ENCODE measurements at regions not wholly inside any gene's neighbourhood (a gene's known extent, or its start where the extent isn't known, plus 50 kb on each side); places are given as distances from the start of the nearest gene placed in this dataset.
"Not testable (repeated sequence)": the region's sequence is repeated elsewhere in the genome, so short reads cannot be mapped to it uniquely, and the experiment has no call there.

DNA sequence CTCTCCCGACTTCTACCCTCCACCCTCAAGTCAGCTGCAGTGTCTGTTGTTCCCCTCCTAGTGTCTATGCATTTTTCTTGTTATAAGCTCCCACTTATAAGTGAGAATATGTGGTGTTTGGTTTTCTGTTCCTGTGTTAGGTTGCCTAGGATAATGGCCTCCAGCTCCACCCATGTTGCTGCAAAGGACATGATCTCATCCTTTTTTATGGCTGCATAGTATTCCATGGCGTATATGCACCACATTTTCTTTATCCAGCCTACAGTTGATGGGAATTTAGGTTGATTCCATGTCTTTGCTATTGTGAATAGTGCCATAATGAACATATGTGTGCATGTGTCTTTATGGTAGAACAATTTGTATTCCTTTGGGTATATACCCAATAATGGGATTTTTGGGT lies 80.7 kb downstream of the SPTSSA start:
- not testable (repeated sequence) for DNase-seq (ENCODE audit: low read depth)

DNA sequence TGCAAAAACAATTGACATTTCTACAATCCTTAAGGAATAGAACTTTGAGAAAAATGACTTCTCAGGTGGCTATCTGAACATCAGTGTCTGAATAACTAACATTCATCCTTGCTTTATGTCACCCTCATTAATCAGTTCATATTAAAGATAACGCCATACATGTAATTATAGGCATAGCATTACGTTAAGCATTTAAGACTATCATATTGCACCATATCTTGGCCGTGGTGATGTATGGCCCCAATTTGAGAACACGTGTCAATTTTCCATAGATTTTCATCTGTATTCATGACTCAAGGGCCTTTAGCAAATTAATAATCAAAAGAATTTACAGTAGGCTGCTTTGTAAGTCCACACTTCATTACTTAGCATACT lies 81.6 kb downstream of the SPTSSA start:
- no peak for DNase-seq (ENCODE audit: low read depth)

DNA sequence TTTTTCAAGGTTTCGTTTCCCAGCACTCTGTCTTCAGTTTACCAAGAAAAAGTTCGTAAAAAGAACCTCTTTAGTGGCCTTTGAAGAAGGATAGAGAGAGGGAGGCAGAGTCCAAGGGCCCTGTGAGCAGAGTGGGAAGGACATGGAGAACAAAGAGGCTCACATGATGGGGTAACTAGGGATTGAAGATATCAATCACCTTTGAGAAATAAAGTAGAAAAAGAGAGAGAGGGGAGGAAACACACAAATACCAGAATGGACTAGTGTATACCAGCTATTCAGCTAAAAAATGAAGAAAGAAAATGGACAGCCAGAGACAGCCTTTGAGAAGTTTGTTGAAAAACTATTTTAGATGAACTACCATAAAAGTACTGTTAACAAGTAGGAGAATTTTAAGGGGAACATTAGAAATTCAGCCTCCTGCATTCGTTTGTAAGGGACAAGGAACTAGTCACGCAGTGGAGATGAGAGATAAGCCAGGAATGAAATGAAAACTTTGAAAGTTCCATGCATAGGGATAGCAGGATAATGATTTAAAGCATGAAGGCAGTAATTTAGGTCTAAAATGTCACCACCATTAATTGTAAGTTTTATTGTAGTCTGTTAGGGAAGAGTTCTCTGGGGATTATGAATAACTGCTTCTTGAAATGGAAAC lies 82.1 kb downstream of the SPTSSA start:
- DNase-seq (ENCODE audit: low read depth), result no peak

DNA sequence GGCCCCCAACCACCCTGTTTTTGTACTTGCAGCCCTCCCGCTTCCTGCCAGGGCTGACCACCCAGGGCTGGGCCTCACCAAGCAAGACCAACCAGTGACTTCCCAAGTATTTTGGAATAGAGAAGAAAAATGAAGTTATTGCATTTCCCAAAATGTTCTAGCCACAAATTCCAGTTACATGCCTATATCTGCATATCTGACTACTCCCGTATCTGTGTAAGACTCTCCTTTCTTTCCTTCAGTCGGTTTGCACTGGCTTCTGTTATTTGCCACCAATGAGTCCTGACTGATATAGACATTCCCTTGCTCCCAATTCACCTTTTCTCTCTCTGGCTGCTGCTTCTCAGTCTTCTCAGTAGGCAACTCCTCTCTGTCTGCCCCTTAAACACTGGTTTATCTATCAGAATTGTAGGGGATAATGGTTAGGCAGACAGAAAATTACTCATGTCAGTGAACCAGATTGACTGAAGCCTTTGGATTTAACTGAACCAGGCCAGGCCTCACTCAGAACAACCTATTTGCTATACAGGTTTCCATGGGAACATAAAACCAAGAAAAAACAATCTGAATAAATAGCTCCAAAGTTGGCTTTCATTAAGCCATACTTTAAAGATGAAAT lies 85.3 kb downstream of the SPTSSA start:
- DNase-seq (ENCODE audit: low read depth), result no peak

DNA sequence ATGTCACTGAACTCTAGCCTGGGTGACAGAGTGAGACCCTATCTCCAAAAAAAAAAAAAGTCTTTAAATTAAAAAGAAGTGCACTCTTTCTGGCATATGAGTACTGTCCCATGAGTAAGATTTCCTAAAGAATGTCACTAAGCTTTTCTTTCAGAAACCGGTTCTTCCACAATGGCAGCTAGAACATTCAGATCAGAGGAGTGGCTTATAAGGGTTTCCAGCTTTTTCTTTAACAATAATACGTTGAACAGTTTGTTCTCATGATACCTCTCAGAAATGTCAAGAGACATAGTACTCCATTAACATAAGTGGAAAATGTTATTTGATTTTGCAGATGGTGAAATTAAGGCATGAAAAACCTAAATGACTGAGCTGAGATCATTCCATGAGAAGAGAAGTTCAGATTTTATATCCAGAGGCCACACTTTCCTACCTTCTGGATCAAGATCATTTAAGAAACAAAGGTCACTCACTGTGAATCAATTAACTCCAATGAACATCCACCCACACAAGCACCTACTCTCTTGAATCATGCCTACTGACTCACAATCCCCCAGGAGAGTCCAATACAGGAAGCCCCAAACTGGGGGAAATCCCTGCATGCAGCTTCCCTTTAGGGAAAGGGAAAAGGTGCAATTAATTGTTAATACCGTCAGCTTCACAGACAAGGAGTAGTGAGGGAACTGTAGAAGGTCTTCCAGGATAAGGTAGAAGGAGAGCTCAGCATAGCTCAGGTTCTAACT lies 86.9 kb downstream of the SPTSSA start:
- no peak for DNase-seq (ENCODE audit: low read depth)

DNA sequence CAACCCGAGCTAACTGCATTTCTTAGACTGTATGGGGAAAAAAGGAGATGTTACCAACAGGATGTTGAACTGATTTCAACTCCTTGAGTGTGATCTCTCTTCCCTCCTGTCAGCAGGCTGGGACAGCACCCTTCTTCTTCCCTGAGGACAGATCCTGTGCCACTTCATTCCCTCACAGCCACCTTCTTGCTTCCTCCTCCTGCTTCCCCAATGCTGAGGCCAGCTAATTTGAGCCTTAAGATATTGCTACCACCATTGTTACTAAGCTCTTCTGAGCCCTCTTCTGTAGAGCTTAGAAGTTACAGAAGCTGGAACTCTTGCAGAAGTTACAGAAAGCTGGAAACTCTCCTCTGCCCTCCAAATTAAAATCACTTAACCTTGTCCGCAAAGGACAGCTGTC lies 88.8 kb downstream of the SPTSSA start:
- no peak for DNase-seq (ENCODE audit: low read depth)

DNA sequence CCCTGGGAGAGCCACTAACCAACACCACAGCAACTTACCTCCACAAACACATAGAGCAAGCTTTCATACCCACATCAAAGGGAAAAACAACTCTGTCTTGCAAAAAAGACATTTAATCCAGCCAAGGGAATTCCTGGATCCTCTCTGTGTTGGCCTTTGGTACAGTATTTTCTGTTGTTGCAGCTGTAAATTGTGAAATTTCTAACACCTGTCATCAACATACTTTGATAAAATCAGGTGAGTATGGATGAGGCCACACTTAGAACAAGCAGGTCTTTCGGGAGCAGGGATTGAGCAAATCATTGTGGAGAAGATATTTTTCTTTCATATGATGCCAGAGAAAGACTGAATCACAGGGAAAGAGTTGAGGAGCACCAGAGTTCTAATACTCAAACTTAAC lies 89.3 kb downstream of the SPTSSA start:
- no peak for DNase-seq (ENCODE audit: low read depth)

DNA sequence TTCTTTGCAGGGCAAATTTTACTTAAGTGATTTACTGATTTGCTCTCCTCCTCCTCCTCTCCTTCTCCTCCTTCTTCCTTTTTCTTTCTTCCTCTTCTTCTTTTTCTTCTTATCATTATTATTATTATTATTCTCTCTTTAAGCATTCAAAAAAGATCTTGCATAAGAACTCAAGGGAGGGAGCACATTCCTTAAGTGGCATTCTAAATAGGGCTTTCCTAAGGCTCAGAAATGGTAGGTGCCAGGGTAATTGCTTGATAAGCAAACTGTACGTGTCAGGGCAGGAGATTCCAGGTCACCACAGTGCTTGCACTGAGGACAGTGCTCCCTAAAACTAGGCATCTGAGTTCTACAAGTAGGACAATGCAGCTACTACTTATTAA lies 92.4 kb downstream of the SPTSSA start:
- DNase-seq (ENCODE audit: low read depth), result no peak

DNA sequence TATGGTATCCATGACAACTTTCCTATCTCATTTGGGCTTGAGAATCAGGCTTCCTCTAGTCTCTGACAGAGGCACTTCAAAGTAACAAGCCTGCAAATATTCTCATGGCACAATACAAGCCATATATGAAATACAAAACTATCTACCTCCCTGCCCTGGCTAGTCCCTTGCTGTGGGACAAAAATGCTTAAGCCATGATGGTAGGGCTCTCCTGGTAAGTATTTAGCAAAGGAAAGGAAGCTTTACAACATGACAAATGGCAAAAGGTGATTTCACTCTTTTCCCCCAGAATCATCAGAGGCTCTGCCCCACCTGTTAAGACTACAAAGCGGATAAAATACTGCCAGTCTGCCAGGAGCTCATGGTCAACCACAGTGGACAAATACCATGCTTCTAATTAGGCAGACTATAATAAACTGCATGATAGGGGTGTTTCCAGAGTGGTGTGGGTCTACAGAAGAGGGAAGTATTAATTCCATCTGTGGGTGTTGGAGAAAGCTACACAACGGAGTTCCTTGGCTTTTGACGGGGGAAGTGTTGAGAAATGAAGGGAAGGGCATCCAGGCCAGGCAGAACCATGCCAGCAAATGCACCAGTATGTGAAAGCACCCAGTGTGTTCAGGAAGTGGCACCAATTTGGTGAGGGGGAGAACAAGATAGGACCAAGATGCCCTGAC lies 92.9 kb downstream of the SPTSSA start:
- DNase-seq (ENCODE audit: low read depth), result no peak

DNA sequence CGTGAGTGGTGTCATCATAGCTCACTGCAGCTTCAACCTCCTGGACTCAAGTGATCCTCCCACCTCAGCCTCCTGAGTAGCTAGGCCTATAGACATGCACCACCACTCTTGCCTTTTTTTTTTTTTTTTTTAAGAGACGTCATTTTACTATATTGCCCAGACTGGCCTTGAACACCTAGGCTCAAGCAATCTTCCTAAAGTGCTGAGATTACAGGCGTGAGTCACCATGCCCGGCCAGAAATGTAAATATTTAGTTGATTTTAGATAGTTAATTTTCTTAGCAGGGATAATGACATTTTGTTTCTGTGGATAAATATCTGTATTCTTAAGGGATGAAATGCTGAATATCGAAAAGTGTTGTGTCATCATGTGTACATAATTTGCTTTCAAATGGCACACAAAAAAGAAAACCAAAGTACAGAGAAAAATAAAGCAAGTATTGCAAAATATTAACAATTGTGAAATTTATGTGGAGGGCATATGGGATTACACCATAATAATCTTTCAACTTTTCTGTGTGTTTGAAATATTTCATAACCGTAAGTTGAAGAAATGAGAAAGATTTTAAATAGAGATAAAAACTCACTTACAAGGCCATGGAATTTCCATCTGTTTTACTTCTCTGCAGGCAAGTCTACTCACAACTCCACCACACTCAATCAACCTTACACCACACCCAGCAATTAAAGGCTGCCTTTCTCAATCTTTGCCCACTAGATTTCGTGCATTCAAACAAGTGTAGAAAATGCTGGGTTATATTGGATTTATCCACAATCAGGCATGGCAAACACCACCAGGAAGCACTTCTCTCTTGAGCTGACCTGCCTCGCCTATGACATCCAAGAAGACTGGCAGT lies 93.7 kb downstream of the SPTSSA start:
- no peak for DNase-seq (ENCODE audit: low read depth)

DNA sequence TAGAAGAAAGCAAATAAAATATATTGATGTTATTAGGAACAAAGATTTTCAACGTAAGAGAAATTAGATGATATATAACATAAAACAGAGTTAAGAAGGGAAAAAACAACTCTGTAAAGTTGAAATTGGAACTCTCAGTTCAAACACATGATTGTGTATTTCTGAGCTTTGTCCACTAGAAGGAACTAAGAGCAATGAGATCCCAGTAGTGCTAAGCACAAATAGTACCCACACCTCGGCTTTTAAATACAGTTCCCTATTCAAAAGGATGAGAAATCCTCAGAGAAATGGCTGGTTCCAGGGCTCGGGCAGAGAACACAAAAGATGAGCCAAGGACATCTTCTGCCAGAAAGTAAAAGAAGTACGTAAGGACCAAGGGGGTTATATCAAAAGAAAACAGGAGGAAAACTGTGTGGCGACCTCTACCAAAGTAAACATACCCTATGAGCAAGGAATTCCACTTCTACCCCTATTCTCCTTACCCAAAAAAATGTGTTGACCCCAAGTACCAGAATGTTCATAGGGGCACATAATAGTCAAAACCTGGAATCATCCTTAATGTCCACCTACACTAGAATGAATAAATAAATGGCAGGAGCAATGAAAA lies 96.6 kb downstream of the SPTSSA start:
- no peak for DNase-seq (ENCODE audit: low read depth)

DNA sequence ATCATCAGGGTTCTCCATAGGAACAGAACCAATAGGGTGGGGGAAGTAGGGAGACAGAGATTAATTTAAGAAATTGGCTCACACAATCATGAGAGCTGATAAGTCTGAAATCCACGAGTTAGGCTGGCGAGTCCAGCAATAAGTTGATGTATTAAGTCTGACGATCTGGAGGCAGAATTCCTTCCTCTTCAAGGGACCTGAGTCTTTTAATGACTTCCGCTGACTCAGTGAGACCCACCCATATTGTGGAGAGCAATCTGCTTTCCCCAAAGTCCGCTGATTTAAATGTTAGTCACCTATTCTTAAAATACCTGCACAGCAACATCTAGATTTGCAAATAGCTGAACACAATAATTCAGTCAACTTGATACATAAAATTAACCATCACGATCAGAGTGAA lies 97.8 kb downstream of the SPTSSA start:
- no peak for DNase-seq (ENCODE audit: low read depth)

DNA sequence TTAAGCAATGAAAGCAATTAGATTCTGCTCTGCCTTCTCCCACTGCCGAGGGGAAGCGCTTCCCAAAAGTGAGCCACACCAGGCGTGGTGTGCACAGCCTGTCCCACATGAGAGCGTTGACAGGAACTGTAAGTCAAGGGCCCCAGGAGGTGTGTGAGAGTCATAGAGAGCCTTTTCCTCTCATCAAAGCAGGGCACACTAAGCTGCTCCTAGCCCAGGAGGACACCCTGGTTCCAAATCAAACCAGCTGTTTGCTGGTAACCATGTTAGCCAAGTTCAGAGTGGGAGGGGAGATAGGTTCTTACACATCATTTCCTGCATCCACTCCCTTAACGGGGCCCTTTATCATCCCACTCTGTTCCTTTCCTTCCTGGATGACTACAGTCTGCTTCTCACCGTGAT lies 98.3 kb downstream of the SPTSSA start:
- DNase-seq (ENCODE audit: low read depth), result no peak

DNA sequence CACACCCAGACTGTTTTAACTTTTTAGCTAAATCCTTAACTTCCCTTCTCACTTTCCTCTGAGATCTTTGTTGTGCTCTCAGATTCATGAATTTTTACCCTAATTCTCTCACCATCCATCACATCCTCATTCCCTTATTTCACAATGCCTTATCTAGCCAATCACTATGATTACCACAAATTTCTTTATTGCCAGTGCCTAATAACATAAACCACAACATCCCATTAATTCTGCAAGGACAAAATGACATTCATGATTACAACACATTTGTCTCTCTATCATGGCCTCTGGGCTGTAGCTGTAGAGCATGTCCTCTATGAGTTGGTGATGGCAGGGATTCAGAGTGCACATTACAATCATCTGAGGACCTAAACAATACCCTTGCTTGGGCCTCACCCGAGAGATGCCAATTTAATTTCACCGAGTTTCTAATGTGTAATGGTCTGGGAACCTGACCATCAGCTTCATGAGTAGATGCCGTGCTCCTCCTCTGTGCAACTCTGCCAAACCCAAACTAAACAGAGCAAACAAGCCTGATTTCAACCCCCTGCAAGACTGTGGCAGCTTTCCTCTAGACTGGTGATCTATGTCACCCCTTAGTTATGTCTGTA lies 99.3 kb downstream of the SPTSSA start:
- DNase-seq (ENCODE audit: low read depth), result no peak

DNA sequence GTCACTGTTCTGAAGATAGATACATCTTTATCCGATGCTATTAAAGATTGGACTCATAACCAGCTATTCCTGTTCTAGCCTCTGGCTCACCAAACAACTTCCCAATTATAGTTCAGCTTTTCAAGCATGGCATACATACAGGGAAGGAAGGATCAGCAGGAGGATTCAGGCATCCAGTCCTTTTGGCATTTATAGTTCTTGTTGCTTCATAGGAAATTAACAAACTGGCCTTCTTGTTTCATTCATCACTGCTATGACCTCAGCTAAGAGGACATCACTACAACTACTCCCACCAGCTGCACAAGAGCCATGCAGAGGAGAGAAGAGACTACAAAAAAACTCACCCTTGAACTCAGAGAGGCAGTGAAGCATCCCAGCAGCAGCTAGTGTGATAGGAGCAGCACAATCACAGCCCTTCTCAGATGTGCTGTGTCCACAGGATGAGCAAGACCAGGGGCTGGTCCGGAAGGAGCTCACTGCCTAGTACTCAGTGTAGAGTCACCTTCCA lies 100.5 kb downstream of the SPTSSA start:
- DNase-seq (ENCODE audit: low read depth), result no peak

DNA sequence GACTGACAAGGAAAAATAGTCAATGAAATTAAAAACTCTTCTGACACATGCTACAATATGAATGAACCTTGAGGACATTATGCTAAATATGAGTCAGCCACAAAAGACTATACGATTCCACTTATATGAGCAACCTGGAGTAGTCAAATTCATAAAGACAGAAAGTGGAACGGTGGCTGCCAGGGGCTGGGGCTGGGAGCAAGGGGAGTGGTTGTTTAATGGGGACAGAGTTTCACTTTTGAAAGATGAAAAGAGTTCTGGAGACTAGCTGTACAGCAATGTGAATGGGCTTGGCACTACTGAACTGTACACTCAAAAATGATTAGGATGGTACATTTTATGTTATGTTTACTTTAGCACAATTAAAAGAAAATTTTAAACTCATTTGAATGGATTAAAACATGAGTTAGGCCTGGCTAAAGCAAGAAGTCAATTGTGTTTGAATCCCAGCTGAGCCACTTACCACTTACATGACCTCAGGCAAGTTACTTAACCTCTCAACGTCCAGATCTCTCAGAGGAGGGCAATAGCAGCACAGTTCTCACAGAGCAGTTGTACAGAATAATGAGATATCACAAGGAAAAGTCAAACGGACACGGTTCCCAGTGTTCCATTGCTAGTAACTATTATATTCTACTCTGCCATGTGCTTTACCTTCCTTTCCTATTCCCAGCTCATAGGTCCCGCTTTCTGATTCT lies 102.5 kb downstream of the SPTSSA start:
- no peak for DNase-seq (ENCODE audit: low read depth)

DNA sequence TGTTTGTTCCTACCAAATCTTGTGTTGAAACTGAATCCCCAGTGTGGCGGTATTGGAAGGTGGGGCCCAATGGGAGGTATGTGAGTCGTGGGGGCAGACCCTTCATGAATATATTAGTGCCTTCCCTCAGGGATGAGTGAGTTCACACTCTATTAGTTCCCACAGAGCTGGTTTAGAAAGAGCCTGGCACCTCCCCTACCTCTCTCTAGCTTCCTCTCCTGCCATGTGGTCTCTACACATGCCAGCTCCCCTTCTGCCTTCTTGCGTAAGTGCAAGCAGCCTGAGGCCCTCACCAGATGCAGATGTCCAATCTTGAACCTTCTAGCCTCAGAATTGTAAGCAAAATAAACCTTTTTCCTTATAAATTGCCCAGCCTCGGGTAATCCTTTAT lies 105.8 kb downstream of the SPTSSA start:
- DNase-seq (ENCODE audit: low read depth), result no peak

DNA sequence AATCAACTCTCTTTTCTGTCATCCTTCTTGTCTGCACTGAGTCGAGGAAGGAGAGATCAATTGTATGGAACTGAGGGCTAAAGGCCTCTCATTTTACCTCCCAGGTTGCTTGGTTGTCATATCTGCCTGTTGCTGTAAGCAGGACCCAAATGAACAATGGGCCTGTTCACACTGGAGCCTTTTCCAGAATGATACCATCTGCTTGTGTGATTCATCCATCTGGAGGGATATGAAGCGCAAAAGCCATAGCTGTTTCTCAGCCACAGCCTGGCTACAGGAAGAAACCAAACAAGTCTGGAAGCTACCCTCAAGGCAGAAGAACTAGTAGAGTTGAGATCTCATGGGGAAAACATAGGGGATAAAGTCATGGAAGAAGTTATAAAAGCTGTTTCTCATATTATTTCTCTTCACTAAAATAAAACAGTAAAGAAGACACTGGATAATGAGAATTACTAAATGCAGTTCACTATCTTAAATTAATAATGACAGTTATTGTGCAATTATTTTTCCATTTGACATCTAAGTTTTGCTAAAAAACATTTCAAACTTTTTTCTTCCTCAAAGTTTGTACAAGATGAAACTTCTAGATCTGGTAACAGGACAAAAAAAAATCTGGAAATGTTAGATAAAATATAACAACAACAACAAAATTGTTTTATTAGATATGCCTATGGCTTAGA lies 106.3 kb downstream of the SPTSSA start:
- DNase-seq (ENCODE audit: low read depth), result peak; percentile 54

DNA sequence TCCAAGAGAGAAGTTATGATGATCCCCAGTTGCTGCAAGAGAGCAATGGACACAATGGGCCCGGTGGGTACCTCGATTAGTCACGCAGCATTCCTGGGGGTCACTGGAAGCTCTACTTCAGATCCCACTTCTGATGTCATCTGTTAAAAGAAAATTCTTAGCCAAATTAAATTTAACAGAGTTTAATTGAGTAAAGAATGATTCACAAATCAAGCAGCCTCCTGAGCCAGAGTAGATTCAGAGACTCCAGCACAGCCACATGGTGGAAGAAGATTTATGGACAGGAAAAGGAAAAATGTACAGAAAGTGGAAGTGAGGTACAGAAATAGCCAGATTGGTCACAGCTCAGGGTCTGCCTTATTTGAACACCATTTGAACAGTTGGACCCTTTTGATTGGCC lies 107.5 kb downstream of the SPTSSA start:
- no peak for DNase-seq (ENCODE audit: low read depth)

DNA sequence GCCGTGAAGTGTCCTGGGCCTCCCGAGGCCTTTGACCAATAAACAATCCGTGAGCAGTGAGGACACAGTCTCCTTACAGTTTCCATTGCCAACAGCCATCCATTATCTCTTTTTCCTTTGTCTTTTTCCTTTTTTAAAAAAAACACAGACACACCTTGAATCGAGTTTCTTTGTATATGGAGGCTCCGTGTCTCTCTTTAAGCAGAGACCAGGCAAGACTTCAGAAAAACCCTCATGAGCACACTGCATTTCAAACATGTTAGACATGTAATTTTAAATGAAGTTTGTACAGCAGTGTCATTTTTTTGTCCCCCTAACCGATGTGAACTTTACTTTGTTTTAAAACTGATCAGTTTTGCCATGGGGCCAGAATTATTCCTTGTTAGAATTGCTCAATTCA lies 111.1 kb downstream of the SPTSSA start:
- DNase-seq (ENCODE audit: low read depth), result no peak
